COLO668 (cell line): ENCODE measurements at regions not wholly inside any gene's neighbourhood (a gene's known extent, or its start where the extent isn't known, plus 50 kb on each side); places are given as distances from the start of the nearest gene placed in this dataset.

Source experiments
- DNase-seq: peaks from one replicate; lab custom pipeline; 2025; ENCODE audit not compliant: unreplicated experiment; lab: John Stamatoyannopoulos, UW

DNA sequence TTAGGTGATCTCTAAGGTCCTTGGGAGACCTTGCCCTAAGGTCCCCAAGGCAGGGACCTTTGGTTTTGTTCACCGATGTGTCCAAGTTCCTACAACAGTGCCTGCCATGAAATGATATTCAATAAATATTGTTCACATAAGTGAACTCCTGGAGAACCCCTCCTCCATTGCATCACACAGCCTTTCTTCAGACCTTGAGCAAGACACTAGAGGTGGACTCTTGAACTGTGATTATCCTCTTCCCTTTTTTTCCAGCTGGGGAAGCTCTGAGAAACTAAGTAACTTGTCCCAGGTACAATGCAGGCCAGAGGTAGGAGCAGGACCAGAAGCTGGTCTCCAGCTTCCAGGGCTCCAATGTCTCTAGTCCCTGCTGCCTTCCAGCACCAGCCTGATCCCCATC lies 76.6 kb upstream of the LMO1 start:
- no peak for DNase-seq

DNA sequence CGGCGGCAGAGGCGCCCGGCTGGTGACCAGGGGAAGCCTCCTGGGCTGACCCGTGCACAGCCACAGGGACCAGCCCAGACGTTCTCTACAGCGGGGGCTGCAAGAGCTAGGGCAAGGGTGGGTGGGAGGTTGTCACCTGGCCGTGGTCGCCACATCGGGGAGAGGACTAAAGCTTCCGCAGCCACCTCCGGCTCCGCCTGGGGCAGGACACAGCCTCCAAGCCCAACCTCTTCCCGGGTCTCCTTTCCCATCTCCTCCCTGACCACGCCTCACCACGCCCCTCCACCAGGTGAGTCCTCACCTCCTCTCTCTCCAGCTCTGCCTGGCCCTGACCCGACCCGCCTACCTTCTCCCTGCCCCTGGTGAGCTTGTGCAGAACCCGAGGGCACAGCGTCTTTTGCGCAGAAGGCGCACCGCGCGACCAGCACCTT lies 75.9 kb upstream of the LMO1 start:
- no peak for DNase-seq

DNA sequence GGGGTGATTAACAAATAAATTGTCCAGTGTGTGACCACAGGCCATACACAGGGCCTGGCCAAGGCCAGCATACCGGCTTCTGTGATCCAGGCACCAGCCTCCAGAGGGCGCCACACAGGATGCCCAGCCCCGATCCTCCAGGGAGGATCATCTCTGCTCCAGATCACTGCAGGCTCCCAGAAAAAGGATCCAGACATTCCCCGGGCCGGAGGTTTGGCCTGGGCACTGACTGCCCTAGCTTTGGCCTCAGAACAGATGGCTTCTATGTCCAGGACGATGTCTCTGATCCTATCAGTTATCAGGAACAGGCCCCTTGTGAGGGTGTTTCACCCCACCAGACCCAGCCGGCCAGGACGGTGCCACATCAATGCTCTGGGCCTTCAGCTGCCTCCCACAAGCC lies 74.5 kb upstream of the LMO1 start:
- peak; percentile 58 for DNase-seq

DNA sequence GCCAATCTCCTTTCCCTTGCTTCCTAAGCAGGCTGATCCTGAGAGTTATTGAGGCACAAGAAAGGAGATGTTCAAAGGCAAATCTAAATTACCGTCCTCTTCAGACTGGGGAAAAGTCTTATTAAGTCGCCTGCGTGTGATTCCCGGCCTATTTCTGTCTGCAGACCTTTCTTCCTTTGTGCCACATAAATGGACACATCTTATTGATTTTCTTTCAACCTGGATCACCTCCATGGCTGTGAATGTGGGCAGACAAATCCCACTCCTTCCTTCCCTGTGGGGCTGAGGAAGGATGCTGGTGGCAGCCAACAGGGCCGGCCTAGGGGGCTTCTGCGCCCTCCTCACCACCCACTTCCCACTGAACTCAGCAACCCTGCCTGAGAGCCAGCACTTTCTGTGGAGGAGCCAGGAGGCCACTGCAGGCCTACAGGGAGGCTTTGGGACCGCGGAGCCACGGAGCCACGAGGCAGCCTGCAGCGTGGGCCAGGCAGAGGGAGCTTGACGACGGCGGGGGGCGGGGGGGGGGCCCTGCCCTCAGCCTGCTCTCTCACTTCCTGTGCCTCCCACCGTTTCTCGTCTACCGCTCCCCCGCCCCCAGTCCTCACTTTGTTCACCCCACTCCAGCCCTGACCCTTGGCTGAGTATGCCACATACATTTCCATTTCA lies 73.6 kb upstream of the LMO1 start:
- no peak for DNase-seq

DNA sequence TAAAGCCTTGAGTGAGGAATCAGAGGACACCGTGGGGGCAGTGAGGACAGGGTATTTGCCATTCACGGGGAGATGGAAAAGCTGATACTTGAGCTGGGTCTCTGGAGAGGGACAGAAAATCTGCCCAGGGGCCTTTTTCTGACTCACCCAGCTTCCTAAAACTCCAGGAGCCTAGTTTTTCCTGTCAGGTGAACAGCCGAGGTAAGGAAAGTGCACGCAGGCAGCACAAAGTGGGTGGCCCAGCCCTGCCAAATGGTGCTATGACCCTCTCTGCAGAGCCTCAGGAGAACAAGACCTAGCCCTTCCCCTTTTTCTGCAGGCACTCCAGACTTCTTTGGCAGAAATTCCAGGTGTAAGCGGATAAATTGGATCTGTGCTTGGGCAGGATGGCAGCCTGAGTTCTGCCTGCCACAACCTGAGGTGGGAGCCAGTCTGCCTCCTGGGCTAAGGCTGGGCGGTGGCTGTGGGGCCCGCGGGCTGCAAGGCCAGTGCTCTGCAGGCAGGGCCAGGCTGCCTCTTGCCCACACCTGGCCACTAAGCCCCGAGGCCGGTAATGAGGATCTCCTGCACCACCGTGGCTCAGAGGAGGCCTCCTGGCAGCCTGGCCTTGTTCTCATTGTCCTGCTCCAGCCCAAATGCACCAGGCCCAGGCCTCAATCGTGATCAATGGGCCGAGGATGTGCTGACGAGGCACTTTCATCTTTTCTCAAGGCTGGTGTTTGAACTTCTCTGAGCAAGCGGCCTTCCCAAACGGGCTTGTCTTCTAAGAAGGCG lies 72.9 kb upstream of the LMO1 start:
- no peak for DNase-seq

DNA sequence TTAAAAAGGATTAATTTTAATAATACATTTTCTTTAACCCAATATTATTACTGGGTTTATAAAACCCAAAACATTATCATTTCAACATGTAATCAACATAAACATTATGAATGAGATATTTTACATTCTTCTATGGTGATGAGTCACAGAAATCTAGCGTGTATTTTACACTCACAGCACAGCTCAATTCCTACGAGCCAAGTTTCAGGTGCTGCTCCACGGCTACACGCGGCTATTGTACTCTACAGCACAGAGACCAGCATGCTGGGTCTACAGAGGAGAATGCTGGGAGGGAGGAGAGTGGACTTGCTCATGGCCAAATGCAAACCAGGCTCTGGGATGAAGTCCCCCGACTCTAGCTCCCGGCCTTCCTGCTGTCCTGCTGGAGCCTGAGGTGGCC lies 72.0 kb upstream of the LMO1 start:
- DNase-seq: no peak

DNA sequence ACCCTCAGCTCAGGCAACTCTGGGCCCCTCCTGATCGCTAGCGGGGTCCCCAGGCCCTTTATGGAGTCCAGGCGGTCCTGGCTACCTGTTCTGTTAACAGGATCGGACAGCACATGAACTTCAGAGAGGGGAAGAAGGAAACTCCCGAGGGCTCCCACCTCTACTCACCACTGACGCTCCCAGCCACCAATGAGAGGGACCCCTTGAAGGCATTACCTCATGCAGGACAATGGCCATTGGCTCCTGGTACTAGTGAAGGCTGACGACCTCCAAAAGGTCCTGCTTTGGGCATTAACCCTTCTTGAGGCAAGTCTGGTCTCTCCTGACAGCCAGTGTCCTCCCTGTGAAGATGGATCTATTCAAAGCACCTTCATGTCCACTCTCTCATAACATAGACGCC lies 71.5 kb upstream of the LMO1 start:
- DNase-seq: no peak

DNA sequence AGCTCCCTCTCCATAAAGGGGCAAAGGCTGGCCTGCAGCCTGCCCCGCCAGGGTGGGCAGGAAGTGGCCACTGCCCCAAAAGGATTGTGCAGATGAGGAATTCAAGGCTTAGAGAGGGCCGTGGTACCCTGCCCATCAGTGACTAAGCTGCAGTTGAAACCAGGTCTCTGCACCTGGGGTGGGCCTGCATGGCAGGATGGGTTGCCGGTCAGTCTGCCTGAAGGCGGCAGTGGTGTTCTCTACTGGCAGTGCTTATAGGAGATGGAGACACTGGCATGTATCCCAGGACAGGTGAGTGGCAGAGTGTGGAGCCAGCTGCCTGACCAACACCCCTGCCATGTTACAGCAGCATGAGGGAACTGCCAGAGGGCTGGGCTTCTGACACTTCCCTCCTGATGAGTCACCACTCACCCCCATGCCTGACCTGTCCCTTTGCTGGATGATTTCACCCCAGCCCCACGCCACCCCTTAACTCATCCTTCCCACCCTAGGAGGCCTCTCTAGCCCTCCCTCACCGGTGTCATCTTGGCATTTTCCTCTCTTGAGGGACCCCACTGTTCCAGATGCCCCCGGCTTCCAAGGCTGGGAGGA lies 70.2 kb upstream of the LMO1 start:
- DNase-seq: peak; percentile 3

DNA sequence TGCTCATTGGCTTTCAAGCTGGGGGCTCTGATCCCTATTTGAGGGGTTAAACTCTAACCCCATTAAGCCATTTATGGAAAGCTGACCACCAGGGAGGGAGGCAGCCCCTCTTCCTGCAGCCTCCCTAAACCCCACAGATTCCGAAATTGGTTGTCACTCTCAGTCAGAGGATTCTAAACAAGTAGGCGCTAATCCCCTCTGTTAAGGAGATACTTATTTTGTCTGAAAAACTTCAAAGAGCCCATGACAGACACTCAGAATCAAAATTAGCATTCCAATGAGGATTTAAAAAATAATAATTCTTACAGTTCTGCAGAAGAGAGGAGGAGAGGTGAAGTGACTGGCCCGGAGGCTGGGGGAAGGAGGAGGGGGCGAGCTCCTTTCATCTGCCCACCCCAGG lies 69.7 kb upstream of the LMO1 start:
- no peak for DNase-seq

DNA sequence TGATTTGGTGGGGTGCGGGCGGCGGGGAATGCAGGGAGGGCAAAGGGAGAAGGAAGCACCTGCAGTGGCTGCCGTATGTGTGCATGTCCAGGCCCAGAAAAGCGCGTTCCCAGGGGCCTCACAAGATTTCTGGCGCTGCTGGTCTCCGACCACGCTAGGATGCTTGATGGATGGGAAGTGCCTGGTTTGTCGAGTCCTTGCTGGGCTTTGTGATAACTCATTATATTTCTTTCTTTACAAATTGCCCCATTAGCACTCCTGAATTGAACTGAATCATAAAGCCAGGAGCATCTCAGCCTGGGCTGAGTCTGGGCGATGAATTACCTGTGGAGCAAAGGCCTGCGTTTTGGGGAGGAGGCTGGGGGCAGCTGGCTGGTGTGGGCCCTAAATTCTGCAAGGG lies 69.2 kb upstream of the LMO1 start:
- no peak for DNase-seq

DNA sequence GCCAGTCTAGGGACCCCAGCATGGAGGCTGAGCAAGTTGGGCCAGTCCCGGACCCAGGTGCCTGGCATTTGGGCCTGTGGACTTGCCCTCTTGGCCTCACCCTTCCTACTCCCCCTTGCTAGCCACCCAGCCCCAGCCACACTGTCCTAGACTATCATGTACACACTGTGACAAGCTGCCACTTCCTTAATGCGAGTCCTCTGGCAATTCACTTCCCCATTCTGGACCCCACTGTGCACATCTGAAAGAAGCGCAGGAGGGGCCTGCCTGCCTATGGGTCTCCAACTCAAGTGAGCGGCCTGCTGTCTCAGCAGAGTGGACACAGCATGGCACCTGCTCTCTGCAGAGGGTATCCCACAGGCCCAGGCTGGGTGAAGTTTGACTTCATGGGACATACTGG lies 68.5 kb upstream of the LMO1 start:
- no peak for DNase-seq

DNA sequence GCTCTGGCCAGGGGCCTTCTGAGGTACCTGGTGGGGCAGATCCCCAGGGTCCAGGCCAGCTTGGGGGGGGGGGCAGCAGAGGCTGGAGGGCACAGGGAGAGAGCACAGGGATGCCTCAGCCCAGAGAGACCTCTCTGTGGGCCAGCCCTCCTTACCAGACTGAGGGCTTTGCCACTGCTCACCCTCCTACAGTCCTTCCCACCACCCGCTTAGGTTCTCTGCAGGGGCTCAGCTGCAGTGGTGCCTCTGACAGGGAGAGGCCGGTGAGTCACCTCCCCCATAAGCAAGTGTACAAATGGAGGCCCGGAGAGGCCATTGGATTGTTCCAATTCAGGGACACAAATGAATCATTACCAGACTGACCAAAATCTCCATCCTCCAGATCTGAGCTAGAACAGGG lies 68.1 kb upstream of the LMO1 start:
- no peak for DNase-seq

DNA sequence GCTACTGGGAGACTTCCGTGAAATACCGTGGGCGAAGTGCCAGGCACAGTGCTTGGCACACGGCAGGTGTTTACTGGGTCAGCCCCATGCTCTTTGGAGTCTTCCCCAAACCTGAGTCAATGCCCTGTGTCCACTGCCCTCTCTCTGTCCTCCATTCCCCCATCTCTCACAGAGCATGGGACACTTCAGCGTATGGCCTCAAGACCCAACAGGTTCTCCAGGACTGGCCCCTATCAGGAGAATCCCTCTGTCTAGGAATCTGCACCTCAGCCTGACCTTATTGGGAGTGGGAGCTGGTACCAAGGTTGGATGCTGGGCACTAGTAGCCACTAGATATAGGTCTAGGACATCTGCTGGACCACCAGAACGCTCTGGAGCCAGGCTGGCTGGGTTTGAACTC lies 67.2 kb upstream of the LMO1 start:
- no peak for DNase-seq

DNA sequence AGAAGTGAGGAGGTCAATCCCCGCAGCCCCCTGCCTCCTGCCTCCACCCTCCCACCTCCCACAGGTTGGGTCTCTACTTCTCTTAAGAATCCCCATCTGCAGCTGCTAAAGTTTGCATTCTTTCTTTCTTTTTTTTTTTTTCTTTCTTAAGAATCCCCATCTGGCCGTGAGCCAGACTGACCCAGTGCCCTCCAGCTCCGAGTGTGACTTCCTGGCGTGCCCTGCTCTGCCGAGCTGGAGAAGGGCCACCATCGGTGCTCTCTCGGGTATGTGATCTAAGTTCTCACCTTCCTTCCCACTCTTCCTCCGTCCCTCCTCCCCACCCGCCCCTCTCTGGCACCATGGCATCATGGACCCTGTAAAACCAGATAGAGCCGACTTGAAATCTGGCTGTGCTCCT lies 66.7 kb upstream of the LMO1 start:
- DNase-seq: no peak

DNA sequence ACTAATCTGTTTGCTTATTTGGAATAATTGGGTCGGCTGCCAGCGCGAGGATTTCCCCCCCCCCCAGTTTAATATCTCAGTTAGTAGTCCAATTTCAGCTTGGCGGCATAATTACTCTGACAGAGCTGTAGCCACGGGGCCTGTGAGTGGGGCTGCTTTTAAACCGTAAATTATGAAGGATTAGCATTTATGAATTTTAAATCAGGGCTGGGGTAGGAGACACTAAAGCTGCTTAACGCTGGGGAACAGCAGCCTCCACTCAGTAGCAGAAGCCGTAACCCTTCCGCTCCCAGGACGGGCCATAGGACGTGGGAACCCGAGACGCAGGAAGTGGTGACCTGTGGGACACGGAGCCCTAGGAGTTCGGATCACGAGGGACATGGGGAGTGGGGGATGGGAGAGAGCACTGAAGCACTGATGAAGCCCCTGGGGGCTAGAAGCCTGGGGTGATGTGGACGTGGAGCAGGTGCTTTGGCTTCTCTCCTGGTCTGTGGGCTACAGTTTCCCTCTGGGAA lies 66.2 kb upstream of the LMO1 start:
- no peak for DNase-seq

DNA sequence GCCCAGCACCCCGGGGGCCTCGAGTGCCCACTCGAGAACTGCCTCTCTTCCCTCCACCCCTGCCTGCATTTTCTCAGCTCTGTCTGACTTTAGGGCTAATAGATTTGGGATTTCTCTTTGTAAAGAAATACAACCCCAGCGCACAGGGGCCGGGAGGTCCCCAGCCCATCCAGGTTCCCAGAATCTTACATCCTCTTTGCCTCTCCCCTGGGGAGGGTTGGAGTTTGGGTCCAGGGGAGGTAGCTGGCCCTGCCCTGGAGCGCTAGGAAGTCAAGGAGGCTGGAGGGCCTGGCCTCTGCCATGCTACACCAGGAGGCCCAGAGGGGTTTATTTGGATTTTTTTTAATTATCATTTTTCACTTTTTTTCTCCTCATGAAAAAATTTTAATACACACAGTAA lies 65.7 kb upstream of the LMO1 start:
- DNase-seq: no peak

DNA sequence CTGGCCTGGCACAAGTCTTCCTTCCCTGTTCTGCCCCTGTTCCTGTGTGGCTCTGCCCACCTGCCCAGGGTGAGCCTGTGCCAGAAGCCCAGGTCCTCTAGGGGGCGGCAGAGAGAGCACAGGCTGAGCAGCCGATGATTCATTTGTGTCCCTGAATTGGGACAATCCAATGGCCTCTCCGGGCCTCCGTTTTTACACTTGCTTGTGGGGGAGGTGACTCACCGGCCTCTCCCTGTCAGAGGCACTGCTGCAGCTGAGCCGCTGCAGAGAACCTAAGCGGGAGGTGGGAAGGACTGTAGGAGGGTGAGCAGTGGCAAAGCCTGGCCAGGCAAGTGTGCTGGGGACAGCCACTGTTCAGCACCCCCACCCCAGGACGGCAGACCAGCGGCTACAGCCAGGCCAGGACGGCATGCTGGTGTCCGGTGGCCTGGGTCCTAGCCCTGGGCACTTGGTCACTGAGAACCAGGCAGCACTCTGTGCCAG lies 65.2 kb upstream of the LMO1 start:
- peak; percentile 86 for DNase-seq

DNA sequence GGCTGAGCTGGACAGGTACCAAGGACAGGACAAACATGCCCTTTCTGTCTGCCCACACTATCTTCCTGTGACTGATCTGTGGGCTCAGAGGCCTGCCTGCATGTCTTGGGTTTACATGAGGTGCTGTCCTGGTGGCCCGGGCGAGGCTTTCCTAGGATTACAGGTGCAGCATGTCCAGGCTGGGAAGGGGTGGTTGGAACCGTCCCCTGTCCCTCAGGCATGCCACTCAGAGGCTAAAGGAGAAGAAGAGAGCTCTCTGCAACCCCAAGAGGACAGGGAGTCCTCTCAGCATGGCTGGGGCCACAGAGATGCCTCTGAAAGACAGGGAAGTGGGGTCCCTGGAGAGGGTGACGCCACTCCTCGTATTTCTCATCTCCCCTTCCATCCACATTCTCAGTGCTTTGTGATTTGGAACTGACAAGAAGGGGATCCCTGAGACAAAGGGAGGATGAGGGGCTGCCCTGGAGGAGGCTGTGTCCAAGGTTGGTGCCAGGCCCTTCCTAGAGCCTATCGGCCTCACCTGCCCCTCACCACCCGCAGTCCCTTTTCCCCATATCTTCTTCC lies 64.6 kb upstream of the LMO1 start:
- no peak for DNase-seq

DNA sequence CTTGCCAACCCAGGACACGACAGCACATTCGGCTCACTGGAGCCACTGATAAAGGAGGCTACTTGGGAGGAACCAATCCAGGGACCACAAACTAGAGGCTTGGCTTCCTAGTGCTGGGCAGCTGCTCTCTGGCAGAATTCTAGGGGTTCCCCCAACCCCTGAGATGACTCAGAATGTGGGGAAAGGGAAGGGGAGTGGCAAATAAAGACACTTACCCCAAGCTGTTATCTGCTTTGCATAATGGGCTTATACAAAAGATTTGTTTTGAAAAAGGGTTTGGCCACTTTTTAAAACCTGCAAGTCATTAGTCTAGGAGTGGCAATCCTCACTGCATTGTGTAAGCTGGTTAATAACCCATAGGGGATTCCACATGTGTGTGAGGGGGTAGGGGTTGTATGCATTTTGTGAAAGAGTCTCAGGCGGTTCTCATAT lies 64.1 kb upstream of the LMO1 start:
- no peak for DNase-seq

DNA sequence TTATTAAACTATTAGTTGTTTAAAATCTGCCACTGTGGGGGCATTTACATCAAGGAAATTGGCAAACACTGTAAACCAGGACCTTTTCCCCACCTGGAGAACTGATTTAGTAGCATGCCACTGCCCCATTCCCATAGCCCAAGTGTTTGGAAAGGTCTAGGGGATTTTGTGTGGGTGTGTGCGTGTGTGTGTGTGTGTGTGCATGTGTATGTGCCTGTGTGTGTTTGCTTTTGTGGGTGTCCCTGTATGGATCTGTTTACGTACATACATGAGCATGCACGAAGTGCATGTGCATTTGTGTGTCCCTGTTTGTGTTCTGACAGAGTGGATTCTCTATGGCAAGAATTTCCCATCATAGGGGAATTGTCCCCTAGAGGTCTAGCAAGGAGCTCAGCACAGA lies 62.7 kb upstream of the LMO1 start:
- DNase-seq: no peak

DNA sequence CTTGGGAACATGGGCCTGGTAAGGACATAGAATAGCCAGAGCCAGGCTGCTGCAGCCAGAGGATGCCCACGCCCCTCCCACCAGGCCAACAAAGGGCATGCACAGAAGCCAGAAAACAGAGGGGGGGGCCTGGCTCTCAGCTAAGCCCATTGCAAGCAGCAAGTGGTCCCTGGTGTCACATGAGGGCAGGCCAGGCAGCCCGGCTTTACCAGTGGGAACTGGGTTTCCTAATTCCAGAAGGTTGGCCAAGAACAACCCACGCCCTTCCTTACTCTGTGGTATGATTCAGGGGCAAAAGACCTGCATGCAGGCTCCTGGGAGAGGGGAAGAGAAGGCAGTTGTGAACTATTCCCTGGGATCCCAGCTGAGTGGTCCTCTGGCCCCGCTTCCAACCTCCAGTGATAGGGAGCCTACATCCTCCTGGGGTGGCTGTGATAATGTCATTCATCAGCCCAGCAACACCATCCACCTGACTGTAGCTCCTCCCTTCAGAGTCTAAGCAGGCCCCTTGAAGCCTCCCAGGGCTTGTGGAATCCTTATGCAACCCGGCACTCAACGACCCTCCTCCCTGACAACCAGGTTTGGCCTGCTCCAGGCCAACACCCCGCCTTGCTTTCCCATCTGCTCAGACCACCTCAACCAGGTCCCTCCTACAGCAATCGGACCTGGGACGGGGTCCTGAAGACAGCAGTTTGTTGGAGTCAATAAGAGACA lies 62.1 kb upstream of the LMO1 start:
- DNase-seq: no peak
